T47D (cell line): ENCODE measurements at regions not wholly inside any gene's neighbourhood (a gene's known extent, or its start where the extent isn't known, plus 50 kb on each side); places are given as distances from the start of the nearest gene placed in this dataset.

Experiments
- DNase-seq, 2 experiments: peaks; one replicate each; pipeline versions ENCODE4 v3.0.0 to v3.0.0-alpha.2; 2011 to 2012; ENCODE audit warnings: low read depth in 1 of 2, low spot score in 1 of 2
- JUND ChIP-seq: IDR thresholded peaks from 2 replicates; pipeline ENCODE4 v1.6.1; 2012; ENCODE audit warnings: low read depth
- in situ Hi-C: cut with HindIII; loops from 2 replicates; pipeline ENCODE4 v1.10.0; 2016; ENCODE audit warnings: low sequenced_read_pairs, low pct_unique_long_range_greater_than_20kb

DNA sequence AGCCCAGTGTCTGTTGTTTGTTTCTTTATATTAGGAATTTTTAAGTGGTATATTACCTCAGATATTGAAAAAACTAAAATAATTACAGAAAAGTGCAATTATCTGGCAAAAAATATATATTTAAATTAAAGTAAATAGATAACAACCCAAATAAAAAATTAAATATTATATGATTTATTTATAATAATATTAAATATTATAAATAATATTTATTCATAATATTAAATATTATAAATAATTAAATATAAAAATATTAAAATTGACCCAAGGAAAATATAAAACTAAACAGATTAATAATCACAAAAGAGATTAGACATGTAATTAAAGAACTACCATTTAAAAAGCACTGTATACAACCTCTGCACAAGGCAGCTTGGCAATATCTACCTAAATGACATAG lies 331.9 kb upstream of the POGK start:
- in situ Hi-C loops, result no loop called here
- DNase-seq, result no peak
- TF ChIP-seq JUND, result no peak

DNA sequence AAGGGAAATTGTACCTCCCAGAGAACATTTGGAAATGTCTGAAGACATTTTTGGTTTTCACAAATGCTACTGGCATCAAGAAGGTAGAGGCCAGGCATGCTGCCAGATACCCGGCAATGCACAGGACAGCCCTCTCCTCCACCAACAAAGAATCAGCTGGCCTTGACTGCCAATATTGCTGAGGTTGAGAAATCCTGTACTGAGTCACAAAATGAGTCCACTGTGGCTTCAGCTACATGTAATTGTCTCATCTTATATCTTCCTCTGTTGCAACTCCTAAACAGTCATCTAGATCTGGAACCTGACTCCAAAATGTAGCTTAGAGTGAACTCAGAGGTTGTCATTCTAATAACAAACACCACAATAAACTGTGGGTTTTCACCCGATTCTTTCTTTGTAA lies 327.5 kb upstream of the POGK start:
- in situ Hi-C loops, result no loop called here
- TF ChIP-seq JUND, result no peak
- no peak for DNase-seq

GRCh38 chr1:166514067-166514466 lies 325.2 kb upstream of the POGK start:
- no peak for DNase-seq
- in situ Hi-C loops, result no loop called here
- TF ChIP-seq JUND, result no peak

- TF ChIP-seq JUND, result no peak
- in situ Hi-C loops, result no loop called here
- DNase-seq, result no peak
Observed at GRCh38 chr1:166527752-166528151, 311.5 kb upstream of the POGK start.

- in situ Hi-C loops, result no loop called here
- TF ChIP-seq JUND, result no peak
Observed at GRCh38 chr1:166538646-166539045, 300.6 kb upstream of the POGK start.

DNA sequence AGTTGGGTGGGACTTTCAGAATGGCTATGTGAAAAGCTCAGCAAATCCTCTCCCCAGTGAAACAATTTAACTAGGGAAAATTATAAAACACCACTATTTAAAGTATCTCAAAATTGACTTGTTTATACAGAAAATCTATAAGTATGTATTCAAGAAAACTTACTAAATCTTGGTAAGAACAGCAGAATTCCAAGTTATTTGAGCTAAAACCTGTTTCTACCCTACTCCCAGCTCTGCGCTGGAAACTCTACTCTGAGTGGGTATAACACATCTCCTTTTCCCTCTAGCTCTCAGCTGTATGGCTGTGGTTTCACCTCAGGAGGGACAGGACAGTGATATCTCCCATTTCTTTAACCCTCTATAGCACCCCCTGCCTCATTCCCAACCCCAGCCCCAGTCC lies 295.2 kb upstream of the POGK start:
- in situ Hi-C loops, result no loop called here
- DNase-seq, result no peak
- no peak for TF ChIP-seq JUND

More at GRCh38 chr1:166538646-166539045, 300.6 kb upstream of the POGK start:
- no peak for DNase-seq

GRCh38 chr1:166544561-166544960 lies 294.7 kb upstream of the POGK start:
- no peak for TF ChIP-seq JUND
- in situ Hi-C loops, result no loop called here

GRCh38 chr1:166552706-166553105 lies 286.6 kb upstream of the POGK start:
- TF ChIP-seq JUND, result no peak
- in situ Hi-C loops, result no loop called here
- DNase-seq, result no peak

More at GRCh38 chr1:166544561-166544960, 294.7 kb upstream of the POGK start:
- no peak for DNase-seq

DNA sequence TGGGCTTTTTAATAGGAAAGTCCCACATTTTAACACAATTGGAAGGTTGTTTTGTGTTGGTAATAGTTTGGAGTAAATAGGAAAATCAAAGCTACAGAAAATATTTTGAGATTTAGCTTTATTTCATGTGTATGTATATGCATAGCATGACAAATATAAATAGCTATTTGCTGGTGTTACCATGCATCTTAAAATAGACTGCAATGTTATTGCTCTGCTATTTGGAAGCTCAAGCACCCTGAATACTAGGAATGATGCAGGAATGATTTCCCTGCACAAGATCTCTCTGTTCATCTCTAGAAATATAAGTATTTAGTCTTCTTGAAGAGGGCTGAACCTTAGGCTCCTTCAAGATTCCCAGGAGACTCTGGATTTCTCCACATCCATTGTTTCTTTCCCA lies 268.3 kb upstream of the POGK start:
- no peak for TF ChIP-seq JUND
- in situ Hi-C loops, result no loop called here
- no peak for DNase-seq

- no peak for DNase-seq
- in situ Hi-C loops, result no loop called here
- TF ChIP-seq JUND, result no peak
Observed at GRCh38 chr1:166573199-166573598, 266.1 kb upstream of the POGK start.

DNA sequence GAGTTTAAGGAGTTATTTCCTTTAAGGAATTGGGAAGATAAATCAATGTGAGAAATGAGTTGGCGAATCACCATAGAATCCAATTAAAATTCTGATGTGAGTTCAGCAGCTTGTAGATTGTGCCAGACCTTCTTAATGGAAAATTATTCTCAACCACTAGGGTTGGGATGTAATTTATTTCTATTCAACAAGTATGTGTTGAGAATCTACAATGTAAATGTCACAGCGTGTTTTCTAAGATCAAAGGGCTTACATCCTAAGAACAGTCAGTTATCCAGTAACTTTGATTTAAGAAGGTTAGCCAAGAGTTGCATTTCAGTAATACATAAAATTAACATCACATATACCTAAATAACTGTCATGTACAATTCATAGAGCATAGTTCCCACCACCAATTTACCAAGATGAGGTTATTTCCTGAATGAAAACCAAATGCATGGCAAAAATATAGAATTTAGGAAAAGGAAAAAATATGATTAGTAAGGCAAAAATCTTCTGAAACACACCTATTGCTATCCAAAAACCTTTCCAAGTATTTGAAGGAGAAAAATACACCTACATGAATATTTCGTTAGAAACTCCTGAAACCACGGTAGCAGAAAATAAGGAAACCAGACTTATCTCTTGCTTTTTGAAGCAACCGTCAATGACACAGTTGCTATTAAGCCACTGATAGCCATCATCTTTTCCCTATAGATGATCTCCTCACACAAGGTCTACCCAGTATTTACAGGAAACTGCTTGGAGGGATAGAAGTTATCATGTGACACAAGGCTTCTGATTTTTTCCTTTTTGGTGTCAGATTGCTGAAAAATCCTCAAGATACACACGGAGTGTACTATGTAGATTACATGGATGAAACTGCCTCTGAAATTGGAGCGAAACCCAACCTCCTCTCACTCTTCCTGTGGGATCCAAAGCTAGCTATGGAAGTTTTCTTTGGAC lies 259.4 kb upstream of the POGK start:
- in situ Hi-C loops, result no loop called here
- no peak for TF ChIP-seq JUND

GRCh38 chr1:166588741-166589140 lies 250.5 kb upstream of the POGK start:
- no peak for DNase-seq
- no peak for TF ChIP-seq JUND
- in situ Hi-C loops, result no loop called here

More for the DNA sequence above, 259.4 kb upstream of the POGK start:
- DNase-seq, result no peak

- in situ Hi-C loops, result no loop called here
- TF ChIP-seq JUND, result no peak
- DNase-seq, result no peak
Observed at GRCh38 chr1:166590161-166590560, 249.1 kb upstream of the POGK start.

DNA sequence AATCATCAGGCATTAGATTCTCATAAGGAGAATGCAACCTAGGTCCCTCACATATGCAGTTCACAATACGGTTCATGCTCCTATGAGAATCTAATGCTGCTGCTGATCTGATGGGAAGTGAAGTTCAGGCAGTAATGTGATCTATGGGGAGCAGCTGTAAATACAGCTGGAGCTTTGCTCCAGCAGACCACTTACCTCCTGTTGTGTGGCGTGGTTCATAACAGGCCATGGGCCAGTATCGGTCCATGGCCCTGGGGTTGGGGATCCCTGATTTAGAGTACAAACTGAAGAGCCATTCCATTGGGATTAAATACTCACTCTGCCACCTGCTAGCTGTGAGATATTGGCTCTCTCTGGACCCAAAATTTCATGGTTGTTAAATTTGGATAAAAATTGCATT lies 244.6 kb upstream of the POGK start:
- TF ChIP-seq JUND, result no peak
- in situ Hi-C loops, result no loop called here
- DNase-seq, result no peak
